ENCODE measurements at regions not wholly inside any gene's neighbourhood (a gene's known extent, or its start where the extent isn't known, plus 50 kb on each side); places are given as distances from the start of the nearest gene placed in this dataset.
"Not testable (repeated sequence)": the region's sequence is repeated elsewhere in the genome, so short reads cannot be mapped to it uniquely, and the experiment has no call there.

DNA sequence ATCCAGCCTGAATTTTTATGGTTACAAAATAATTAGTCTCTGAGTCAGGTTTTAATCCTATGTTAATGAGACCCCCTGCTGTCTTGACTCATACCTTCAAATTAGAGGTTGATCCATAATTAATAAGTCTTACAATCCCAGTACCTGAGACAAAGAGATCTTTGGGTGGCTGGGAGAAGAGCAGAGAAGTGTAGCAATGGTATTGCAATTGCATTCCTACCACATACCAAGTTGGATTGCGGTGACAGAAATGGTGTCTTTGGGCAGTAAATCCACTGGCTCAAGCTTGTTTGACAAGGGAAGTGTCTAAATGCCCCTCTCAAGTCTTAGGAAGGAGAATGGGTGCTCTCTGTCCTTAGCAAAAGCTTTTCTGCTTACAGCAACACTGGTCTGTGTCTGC, 150.4 kb downstream of the BTBD3 start:
- no peak for DNase-seq

DNA sequence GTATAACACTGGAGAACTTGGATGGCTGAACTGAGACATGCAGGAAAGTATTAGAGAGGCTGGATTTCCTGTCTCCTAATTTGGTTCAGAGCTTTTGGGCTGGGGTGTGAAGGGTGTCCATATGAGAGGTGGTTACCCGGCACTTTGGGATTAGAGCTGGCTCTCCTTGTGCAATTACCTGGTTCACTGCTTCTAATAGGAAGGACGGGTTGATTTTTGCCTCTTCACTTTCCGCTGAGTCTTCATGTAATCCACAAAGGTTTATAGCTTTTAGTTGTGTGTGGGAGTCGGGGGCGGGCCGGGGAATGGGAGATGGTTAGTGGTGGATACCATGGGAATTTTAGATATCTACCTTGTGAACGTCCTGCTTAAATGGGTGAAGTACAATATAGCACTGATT, 151.5 kb downstream of the BTBD3 start:
- no peak for DNase-seq

DNA sequence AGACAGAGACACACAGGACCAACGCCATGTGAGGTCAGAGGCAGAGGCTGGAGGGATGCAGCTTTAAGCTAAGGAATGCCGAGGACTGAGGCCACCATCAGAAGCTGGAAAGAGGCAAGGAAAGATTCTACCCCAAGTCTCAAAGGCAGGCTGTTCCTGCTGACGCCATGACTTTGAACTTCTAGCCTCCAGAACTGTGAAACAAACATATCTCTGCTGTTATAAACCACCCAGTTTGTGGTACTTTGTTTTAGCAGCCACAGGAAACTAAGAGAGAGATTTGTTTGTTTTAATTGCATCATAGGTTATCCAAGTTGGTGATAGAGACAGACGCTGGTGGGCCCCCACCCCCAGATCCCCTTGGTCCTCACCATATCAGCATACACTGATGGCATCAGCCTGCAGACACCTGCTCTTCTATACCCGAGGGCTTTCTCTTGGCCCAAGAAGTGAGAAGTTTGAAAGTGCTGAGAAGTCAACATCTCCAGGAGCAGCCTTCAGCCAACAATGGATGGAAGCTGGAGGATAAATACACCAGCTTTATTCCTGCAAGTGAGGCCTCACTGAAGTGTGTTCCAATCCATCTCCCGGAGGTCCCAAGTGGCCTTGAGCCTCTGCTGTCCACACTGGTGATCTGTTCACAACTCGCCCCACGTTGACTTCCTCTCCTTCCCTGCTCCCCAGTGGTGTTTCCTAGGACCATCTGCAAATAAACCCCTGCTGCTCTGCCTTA, 154.7 kb downstream of the BTBD3 start:
- no peak for DNase-seq

GRCh38 chr20:12072954-12073264, 155.2 kb downstream of the BTBD3 start:
- DNase-seq, result no peak

DNA sequence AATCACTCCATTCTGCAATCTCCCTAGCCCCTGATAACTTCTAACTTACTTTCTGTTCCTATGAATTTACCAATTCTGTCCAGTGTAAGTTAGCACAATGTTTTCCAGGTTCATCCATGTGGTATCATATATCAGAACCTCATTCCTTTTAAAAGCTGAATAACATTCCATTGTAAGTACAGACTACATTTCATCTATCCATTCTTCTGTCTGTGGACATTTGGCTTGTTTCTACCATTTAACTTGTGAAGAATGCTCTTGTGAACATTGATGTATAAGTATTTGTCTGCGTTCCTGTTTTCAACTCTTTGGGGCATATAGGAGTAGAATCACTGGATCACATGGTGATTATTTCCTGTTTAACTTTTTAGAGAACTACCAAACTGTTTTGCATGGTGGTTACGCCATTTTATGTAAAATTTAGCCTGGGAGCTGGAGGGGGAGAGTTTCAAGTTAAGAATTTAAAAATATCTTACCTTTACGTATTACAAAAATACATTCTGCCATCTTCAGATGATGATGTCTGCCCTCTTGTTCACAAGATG, 156.5 kb downstream of the BTBD3 start:
- DNase-seq, result no peak

DNA sequence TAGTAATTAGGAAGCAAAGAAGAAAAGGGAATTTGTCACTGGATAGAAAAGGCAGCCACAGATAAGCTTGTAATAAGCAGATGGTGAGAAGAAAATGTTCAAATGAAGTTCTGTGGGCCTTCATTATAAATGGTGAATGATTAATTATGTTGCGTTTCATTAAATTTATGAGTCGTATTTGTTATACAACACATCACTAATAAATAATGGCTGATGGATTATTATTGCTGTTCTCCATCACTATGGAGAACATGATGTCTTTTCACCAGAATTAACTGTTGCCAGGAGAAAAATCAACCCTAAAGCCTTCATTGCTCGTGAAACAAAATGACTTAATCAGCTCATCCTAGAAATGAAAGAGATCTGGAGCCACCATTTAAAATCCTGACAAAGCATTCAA, 158.5 kb downstream of the BTBD3 start:
- DNase-seq, result no peak

- DNase-seq, result no peak
These were observed 160.2 kb downstream of the BTBD3 start for GRCh38 chr20:12077875-12078274.

- no peak for DNase-seq
These were observed 161.8 kb downstream of the BTBD3 start for GRCh38 chr20:12079490-12079889.

DNA sequence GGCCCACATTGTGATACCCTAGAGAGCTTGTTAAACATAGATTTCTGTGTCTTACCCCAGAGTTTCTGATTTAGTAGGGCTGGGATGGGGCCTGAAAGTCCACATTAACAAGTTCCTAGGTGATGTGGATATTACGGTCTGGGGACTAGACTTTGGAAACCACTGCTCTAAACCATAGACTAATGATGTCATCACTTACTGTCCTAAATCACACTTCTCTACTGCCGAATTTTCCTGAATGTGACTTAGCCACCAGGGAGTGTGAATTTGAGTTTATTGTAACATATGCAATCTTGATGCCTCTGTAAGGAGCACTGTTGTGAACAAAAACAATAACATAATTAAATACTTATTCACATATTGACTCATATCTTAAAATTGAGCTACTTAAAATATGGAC, 165.6 kb downstream of the BTBD3 start:
- no peak for DNase-seq

DNA sequence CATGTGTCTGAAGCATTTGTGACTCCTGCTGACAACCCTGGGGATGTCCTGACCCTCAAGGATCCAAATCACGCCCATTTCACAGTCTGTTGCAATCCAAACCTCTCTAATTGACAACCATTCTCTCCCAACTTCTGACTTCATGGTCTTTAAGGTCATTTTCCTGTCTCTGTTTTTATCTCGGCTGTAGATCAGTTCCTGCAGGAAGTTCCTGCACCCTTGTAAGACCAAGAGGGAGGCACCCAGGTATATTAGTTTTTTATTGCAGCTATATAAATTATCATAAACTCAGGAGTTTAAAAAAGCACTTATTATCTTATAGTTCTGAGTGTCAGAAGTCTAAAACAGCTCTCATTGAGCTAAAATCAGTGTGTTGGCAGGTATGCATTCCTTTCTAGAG, 166.8 kb downstream of the BTBD3 start:
- DNase-seq, result no peak

- DNase-seq, result peak in 2 of 56 donors; percentile 8
These were observed 168.7 kb downstream of the BTBD3 start for GRCh38 chr20:12086359-12086758.

- no peak for DNase-seq
These were observed 173.2 kb downstream of the BTBD3 start for GRCh38 chr20:12090920-12091319.

- no peak for DNase-seq
These were observed 175.5 kb downstream of the BTBD3 start for GRCh38 chr20:12093057-12093796.

DNA sequence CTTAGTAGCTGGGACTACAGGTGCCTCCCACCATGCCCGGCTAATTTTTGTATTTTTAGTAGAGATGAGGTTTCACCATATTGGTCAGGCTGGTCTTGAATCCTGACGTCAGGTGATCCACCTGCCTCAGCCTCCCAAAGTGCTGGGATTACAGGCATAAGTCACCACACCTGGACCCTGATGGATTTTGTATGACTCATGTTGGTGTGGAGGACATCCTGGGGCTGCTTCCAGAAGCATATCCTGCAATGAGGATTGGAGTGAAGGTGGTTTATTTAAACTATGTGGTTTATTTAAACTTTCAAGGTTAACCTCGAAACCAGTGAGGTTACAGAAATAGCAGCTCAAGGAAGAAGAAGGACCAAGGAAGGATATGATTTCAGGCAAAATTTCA, 176.1 kb downstream of the BTBD3 start:
- DNase-seq, result not testable (repeated sequence)

DNA sequence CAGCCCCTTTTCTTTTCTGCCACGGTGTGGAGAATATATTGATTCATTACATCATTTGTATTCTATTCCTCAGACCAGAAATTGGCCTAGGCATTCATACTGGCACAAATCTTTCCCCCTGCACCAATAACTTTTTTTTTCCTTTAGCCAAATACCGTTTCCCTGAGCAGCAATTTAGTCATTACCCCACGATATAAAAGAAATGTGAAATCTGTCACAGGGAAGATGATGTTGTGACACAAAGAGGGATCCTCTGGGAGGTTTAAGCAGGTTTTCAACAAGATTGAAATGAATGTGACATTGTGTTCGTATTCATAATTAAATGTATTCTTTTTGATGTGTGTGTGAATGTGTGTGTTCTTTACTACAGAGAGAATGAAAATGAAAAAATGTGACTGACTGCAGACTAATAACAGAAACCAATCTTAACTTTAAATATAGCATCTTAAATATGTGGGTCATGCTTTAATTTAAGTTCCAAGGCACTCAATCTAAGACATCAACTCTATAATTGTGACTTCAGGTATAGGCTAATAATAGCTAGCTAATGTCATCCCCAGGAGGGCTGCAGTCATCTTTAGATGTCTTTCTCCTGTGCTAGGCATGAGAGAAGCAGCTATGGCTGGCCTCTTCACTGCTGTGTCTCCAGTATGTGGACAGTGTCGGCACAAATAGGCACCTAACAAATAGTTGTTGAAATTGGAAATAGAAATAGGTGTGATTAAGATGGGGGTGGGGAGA, 177.7 kb downstream of the BTBD3 start:
- DNase-seq, result no peak

- no peak for DNase-seq
These were observed 180.7 kb downstream of the BTBD3 start for GRCh38 chr20:12098421-12098820.

- no peak for DNase-seq
These were observed 191.2 kb downstream of the BTBD3 start for GRCh38 chr20:12108846-12109245.

GRCh38 chr20:12110274-12110673, 192.6 kb downstream of the BTBD3 start:
- DNase-seq, result no peak

DNA sequence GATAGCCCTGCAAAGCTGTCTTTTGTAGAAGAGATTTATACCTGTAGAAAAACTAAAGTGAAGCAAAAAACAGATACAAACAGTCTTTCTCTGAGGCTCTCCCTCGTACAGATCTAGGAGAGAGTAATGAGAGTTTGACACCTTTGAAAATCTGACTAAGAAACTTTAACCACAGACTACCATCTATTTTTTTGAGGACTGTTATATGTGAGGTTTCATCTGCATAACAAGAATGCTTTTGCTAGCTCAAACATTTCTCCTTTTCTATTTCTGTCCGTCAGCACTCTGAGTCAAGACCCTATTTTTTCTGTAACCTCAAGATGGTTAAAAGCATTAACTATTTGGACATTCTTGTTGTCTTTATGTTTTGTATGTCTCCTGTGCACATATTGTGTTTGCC, 193.0 kb downstream of the BTBD3 start:
- DNase-seq, result no peak

DNA sequence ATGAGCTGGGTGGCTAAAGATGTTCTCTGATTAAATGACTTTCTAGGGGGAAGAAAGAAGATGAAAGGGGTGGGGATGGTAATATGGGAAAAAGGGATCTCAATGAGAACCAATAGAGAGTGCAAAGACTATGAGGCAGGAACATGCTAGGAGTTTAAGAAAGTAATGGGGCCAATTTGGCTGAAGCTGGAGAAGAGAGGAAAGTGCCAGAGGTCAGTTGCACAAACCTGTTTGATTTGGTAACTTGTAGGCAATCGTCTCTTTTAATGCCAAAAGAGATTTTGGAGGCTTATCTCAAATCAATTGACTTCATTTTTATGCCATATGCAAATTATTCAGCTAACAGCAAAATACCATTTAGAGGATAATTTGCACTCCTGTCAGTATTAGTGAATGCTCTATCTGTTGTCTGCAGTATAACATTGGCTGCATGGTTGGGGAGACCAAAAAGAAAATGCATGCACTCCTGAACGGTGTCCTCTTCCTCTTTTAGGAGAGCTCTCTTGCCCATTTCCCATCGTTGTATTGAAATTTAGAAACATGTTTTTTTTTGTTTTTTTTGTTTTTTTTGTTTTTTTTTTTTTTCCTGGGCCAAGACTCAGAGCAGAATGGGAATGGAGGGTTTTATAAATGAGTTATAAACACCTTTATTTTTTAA, 193.9 kb downstream of the BTBD3 start:
- no peak for DNase-seq

GRCh38 chr20:12112089-12112474, 194.4 kb downstream of the BTBD3 start:
- DNase-seq, result no peak

- no peak for DNase-seq
These were observed 195.0 kb downstream of the BTBD3 start for GRCh38 chr20:12112665-12113064.

All from amygdala (tissue), 56 donors.